SU-DHL-6 (cell line): ENCODE measurements at regions not wholly inside any gene's neighbourhood (a gene's known extent, or its start where the extent isn't known, plus 50 kb on each side); places are given as distances from the start of the nearest gene placed in this dataset.

Experiments used
- CTCF ChIP-seq: fragments of 200-600 bp; sonication (generic); IDR thresholded peaks from one replicate; pipeline ENCODE4 v1.5.1; 2017; ENCODE audit warnings: antibody characterized with exemption, mild to moderate bottlenecking, low read length, moderate library complexity; ENCODE audit not compliant: insufficient read depth, poor library complexity, severe bottlenecking
- EZH2phosphoT487 ChIP-seq: fragments of 200-600 bp; sonication (generic), shearing (Covaris generic); conservative IDR thresholded peaks from 2 replicates; pipeline ENCODE4 v1.6.1; 2018; ENCODE audit warnings: mild to moderate bottlenecking, antibody characterized with exemption, low read length, moderate library complexity, mixed read lengths

DNA sequence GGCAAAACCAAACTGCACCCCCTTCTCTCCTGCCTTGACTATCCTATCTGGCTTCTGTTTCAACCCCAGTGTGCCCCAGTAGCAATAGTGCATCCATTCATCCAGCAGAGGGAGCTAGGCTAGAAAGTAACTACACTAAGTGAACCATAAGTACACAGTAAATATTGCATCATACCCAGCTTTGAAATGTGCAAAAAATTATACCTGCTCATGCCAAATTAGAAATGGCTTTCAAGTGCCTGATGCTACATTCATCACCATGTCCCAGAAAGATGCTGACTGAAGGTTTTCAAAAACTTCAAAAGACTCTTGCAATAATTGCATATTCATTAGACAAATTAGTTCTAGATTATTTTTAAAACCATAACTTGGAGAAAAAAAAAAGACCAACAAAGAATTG, 153.5 kb downstream of the PRELID2 start:
- TF ChIP-seq CTCF (peak; percentile 83), EZH2phosphoT487 (no peak)
